HepG2 (cell line): ENCODE measurements at regions not wholly inside any gene's neighbourhood (a gene's known extent, or its start where the extent isn't known, plus 50 kb on each side); places are given as distances from the start of the nearest gene placed in this dataset.

Experiments used
- ATAC-seq: fragments of 200-7000 bp; cut with Tn5 transposase; 3 replicates; pipeline ENCODE4 v1.9.1; 2020; ENCODE audit warnings: mild to moderate bottlenecking, moderate library complexity
- BruUV-seq: library from RNA; stranded (reverse); fragments of 400-500 nt; replicated peaks from 2 replicates; lab custom pipeline; 2021; lab: Mats Ljungman, UMichigan
- CTCF ChIA-PET: fragments of 300-600 bp; formaldehyde crosslinking; extraction: SDS; loops from one replicate; lab custom pipeline; 2021; ENCODE audit warnings: low total read pairs, inconsistent platforms, low intra/inter-chr PET ratio; lab: Yijun Ruan, JAX
- POLR2A ChIA-PET: fragments of 350-600 bp; sonication (Branson Sonifier 250); formaldehyde crosslinking; loops from one replicate; lab custom pipeline; 2020; ENCODE audit warnings: antibody characterized with exemption, inconsistent platforms; lab: Yijun Ruan, JAX
- DNase-seq: peaks from one replicate; pipeline ENCODE4 v3.0.0-alpha.2; 2015; ENCODE audit warnings: low spot score
- FAIRE-seq: peaks from 3 replicates; lab custom pipeline; 2011; peaks lifted over from hg19 to GRCh38; lab: Jason Lieb, UNC
- H2AFZ ChIP-seq: one replicate; pipeline ENCODE4 v1.6.1; 2011; ENCODE audit warnings: low read length, inconsistent platforms
- H3K27ac ChIP-seq: fragments of 300-600 bp; 3 replicates; pipeline ENCODE4 v1.8.0; 2011; ENCODE audit warnings: mixed run types, mild to moderate bottlenecking, mixed read lengths, low read length, inconsistent platforms; ENCODE audit not compliant: insufficient read depth; ENCODE audit errors: extremely low read length
- H3K27me3 ChIP-seq, 2 experiments: fragments of 200-600 bp in 1 of 2; 2 replicates in 1 of 2; 3 replicates in 1 of 2; pipeline versions ENCODE4 v1.6.0 to v1.8.0; 2011; ENCODE audit warnings: low read length in 2 of 2, mild to moderate bottlenecking in 2 of 2, moderate library complexity in 2 of 2, inconsistent platforms in 1 of 2; ENCODE audit not compliant: insufficient read depth in 2 of 2, control insufficient read depth in 1 of 2
- H3K36me3 ChIP-seq, 2 experiments: fragments of 200-600 bp in 1 of 2; replicated peaks in 1 of 2; 2 replicates in 1 of 2; 3 replicates in 1 of 2; pipeline versions ENCODE4 v1.5.1 to v1.8.0; 2011; ENCODE audit warnings: low read length in 2 of 2, inconsistent platforms in 1 of 2; ENCODE audit not compliant: insufficient read depth in 2 of 2, control insufficient read depth in 1 of 2
- H3K4me1 ChIP-seq: 2 replicates; pipeline ENCODE4 v1.5.1; 2012; ENCODE audit warnings: low read length, inconsistent platforms; ENCODE audit not compliant: insufficient read depth
- H3K4me2 ChIP-seq: 2 replicates; pipeline ENCODE4 v1.6.0; 2011; ENCODE audit warnings: low read depth, low read length, inconsistent platforms
- H3K4me3 ChIP-seq, 3 experiments: fragments of 200-600 bp in 1 of 3; sonication (generic), shearing (Covaris generic) in 1 of 3; replicated peaks in 1 of 3; 2 replicates each; pipeline ENCODE4 v1.5.1; 2011 to 2016; ENCODE audit warnings: low read length in 3 of 3, inconsistent platforms in 2 of 3, low read depth in 2 of 3, mild to moderate bottlenecking in 2 of 3, control low read depth in 1 of 3, mixed read lengths in 1 of 3; ENCODE audit not compliant: insufficient read depth in 1 of 3
- H3K79me2 ChIP-seq: one replicate; pipeline ENCODE4 v1.6.1; 2011; ENCODE audit warnings: low read length, inconsistent platforms; ENCODE audit not compliant: insufficient read depth
- H3K9ac ChIP-seq: 2 replicates; pipeline ENCODE4 v1.6.0; 2011; ENCODE audit warnings: mild to moderate bottlenecking, low read depth, low read length, inconsistent platforms; ENCODE audit not compliant: insufficient read depth
- H3K9me3 ChIP-seq: 2 replicates; pipeline ENCODE4 v1.5.1; 2012; ENCODE audit warnings: mild to moderate bottlenecking, low read length
- H4K20me1 ChIP-seq: 2 replicates; pipeline ENCODE4 v1.6.0; 2011; ENCODE audit warnings: inconsistent platforms, mild to moderate bottlenecking, low read length, moderate library complexity; ENCODE audit not compliant: insufficient read depth
- ATF3 ChIP-seq: sonication (generic); formaldehyde crosslinking; IDR thresholded peaks from 2 replicates; pipeline ENCODE4 v1.4.0; 2020; ENCODE audit warnings: missing genetic modification reagents
- ETV5 ChIP-seq: IDR thresholded peaks from 2 replicates; pipeline ENCODE4 v1.6.1; 2018; ENCODE audit warnings: missing biosample characterization, missing genetic modification reagents, inconsistent platforms, borderline replicate concordance
- FOXA1 ChIP-seq, 2 experiments: fragments of 450-650 bp in 1 of 2; sonication (generic) in 1 of 2; formaldehyde crosslinking in 1 of 2; IDR thresholded peaks; 2 replicates each; pipeline versions ENCODE4 v1.4.0 to v1.6.1; 2016 to 2020; ENCODE audit warnings: missing genetic modification reagents in 1 of 2
- FUBP1 ChIP-seq: sonication (generic); formaldehyde crosslinking; IDR thresholded peaks from 2 replicates; pipeline ENCODE4 v1.5.1; 2020; ENCODE audit warnings: missing genetic modification reagents, mild to moderate bottlenecking, borderline replicate concordance
- IKZF1 ChIP-seq: fragments of 450-650 bp; IDR thresholded peaks from 2 replicates; pipeline ENCODE4 v1.7.1; 2016
- SCMH1 ChIP-seq: sonication (generic); formaldehyde crosslinking; IDR thresholded peaks from 2 replicates; pipeline ENCODE4 v1.9.0; 2021; ENCODE audit warnings: missing genetic modification reagents, mild to moderate bottlenecking, borderline replicate concordance
- STAG1 ChIP-seq: sonication (generic); formaldehyde crosslinking; IDR thresholded peaks from 2 replicates; pipeline ENCODE4 v1.4.0; 2020; ENCODE audit warnings: missing genetic modification reagents
- USF2 ChIP-seq, 2 experiments: sonication (generic) in 1 of 2; formaldehyde crosslinking in 1 of 2; IDR thresholded peaks; 2 replicates each; pipeline versions ENCODE4 v1.5.1 to v1.6.1; 2011 to 2020; ENCODE audit warnings: borderline replicate concordance in 1 of 2, low read depth in 1 of 2, low read length in 1 of 2, mild to moderate bottlenecking in 1 of 2, missing genetic modification reagents in 1 of 2, moderate library complexity in 1 of 2
- ZBTB21 ChIP-seq: sonication (generic); formaldehyde crosslinking; IDR thresholded peaks from 2 replicates; pipeline ENCODE4 v1.4.0; 2020; ENCODE audit warnings: missing genetic modification reagents
- ZBTB38 ChIP-seq: sonication (generic); formaldehyde crosslinking; IDR thresholded peaks from 2 replicates; pipeline ENCODE4 v1.5.1; 2020; ENCODE audit warnings: mild to moderate bottlenecking, missing genetic modification reagents
- ZFP1 ChIP-seq: IDR thresholded peaks from 2 replicates; pipeline ENCODE4 v1.6.1; 2016
- ZNF331 ChIP-seq: sonication (generic); formaldehyde crosslinking; IDR thresholded peaks from 2 replicates; pipeline ENCODE4 v1.4.0; 2020; ENCODE audit warnings: missing genetic modification reagents
- ZNF350 ChIP-seq: sonication (generic); formaldehyde crosslinking; IDR thresholded peaks from 2 replicates; pipeline ENCODE4 v1.4.0; 2020; ENCODE audit warnings: mild to moderate bottlenecking, low read depth, missing genetic modification reagents, borderline replicate concordance
- ZNF564 ChIP-seq: sonication (generic); formaldehyde crosslinking; IDR thresholded peaks from 2 replicates; pipeline ENCODE4 v1.8.1; 2023; ENCODE audit warnings: mild to moderate bottlenecking, missing genetic modification reagents
- ZNF777 ChIP-seq: sonication (generic); formaldehyde crosslinking; IDR thresholded peaks from 2 replicates; pipeline ENCODE4 v1.4.0; 2020; ENCODE audit warnings: missing genetic modification reagents
- WGBS: methylation state at CpG from one replicate; pipeline ENCODE4 v1.1.6; 2017; ENCODE audit warnings: low lambda C conversion rate; 5-methylcytosine and 5-hydroxymethylcytosine counted together
- in situ Hi-C: cut with HindIII; loops from 2 replicates; pipeline ENCODE4 v1.10.0; 2017; ENCODE audit warnings: low pct_unique_long_range_greater_than_20kb; ENCODE audit not compliant: extremely low pct_ligation_motif_present
- intact Hi-C: fragments of 100-400 bp; cut with micrococcal nuclease; formaldehyde crosslinking; loops from one replicate; pipeline ENCODE4 v1.10.0; 2022; ENCODE audit not compliant: unreplicated experiment
- TF ChIP-seq, protein P1 (sequence below): sonication (generic); formaldehyde crosslinking; IDR thresholded peaks from 2 replicates; pipeline ENCODE4 v1.5.0; 2020; ENCODE audit warnings: mild to moderate bottlenecking, missing genetic modification reagents, moderate library complexity
- TF ChIP-seq, protein P2 (sequence below): sonication (generic); formaldehyde crosslinking; IDR thresholded peaks from 2 replicates; pipeline ENCODE4 v1.5.1; 2020; ENCODE audit warnings: mild to moderate bottlenecking, missing genetic modification reagents, moderate library complexity

DNA sequence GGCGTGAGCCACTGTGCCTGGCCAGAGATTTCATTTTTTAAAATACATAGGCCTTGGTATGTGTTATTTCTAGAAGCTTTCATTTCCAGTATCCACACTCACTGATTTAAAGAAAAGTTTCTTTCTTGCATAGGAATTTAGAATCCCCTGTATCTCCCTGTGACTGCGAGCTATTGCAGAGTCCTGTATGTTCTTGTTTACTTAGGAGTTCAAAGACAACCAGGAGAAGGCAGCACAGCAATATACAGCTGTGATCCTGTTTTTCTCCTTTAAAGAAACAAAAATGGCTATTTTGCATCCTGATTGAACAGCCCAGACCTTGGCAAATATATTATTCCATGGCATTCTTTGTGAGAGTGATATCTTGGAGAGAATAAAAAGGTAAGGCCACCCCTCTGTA lies 185.0 kb upstream of the COX10 start (continued):
- TF ChIP-seq FOXA1 (IDR thresholded peaks at IDR 0.05) (no peak), FOXA1 (CRISPR knock-in tag; IDR thresholded peaks at IDR 0.05) (peak; percentile 75), STAG1 (CRISPR knock-in tag) (0 out of 2 replicates have a peak, but pooled peaks have one; percentile 6), ZNF331 (CRISPR knock-in tag) (no peak), ZBTB21 (CRISPR knock-in tag) (no peak), ZNF350 (CRISPR knock-in tag) (no peak), USF2 (IDR thresholded peaks at IDR 0.05; ENCODE audit: low read depth, low read length) (no peak), USF2 (CRISPR knock-in tag; IDR thresholded peaks at IDR 0.05; ENCODE audit: borderline replicate concordance) (no peak), ZBTB38 (CRISPR knock-in tag) (no peak), ZNF777 (CRISPR knock-in tag) (no peak)
- TF ChIP-seq, protein P1, sequence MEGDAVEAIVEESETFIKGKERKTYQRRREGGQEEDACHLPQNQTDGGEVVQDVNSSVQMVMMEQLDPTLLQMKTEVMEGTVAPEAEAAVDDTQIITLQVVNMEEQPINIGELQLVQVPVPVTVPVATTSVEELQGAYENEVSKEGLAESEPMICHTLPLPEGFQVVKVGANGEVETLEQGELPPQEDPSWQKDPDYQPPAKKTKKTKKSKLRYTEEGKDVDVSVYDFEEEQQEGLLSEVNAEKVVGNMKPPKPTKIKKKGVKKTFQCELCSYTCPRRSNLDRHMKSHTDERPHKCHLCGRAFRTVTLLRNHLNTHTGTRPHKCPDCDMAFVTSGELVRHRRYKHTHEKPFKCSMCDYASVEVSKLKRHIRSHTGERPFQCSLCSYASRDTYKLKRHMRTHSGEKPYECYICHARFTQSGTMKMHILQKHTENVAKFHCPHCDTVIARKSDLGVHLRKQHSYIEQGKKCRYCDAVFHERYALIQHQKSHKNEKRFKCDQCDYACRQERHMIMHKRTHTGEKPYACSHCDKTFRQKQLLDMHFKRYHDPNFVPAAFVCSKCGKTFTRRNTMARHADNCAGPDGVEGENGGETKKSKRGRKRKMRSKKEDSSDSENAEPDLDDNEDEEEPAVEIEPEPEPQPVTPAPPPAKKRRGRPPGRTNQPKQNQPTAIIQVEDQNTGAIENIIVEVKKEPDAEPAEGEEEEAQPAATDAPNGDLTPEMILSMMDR (CRISPR knock-in tag) = 0 out of 2 replicates have a peak, but pooled peaks have one; percentile 6

GRCh38 chr17:13885550-13885949 lies 183.8 kb upstream of the COX10 start:
- Histone ChIP-seq H3K4me1 (peaks cover 16% of the 10 kb centered on the region; the same call in 1 of the 2 replicates), H3K36me3 (no peaks in the 10 kb centered on the region), H3K79me2 (no peaks in the 10 kb centered on the region), H3K27ac (no peak overlapping the region), H3K27me3 (no peaks in the 10 kb centered on the region), H3K4me2 (no peak overlapping the region), H3K4me3 (no peak overlapping the region), H4K20me1 (no peaks in the 10 kb centered on the region), H3K9me3 (no peaks in the 10 kb centered on the region), H2AFZ (no peak overlapping the region), H3K9ac (no peak overlapping the region)
- ATAC-seq = no peak
- intact Hi-C loops = no loop called here
- no TSS peak for BruUV-seq
- no peak for DNase-seq
- CTCF ChIA-PET = no interaction called here
- POLR2A ChIA-PET = no interaction called here
- WGBS = no CpG with 5 or more reads among the region's 2 CpGs
- no peak for FAIRE-seq
- in situ Hi-C loops = no loop called here
- TF ChIP-seq, protein P2, sequence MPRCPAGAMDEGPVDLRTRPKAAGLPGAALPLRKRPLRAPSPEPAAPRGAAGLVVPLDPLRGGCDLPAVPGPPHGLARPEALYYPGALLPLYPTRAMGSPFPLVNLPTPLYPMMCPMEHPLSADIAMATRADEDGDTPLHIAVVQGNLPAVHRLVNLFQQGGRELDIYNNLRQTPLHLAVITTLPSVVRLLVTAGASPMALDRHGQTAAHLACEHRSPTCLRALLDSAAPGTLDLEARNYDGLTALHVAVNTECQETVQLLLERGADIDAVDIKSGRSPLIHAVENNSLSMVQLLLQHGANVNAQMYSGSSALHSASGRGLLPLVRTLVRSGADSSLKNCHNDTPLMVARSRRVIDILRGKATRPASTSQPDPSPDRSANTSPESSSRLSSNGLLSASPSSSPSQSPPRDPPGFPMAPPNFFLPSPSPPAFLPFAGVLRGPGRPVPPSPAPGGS = no peak
- TF ChIP-seq ETV5 = no peak
- no peak for TF ChIP-seq ZFP1
- no peak for TF ChIP-seq FUBP1
- TF ChIP-seq IKZF1 = no peak
- TF ChIP-seq ZNF564 = no peak
- TF ChIP-seq SCMH1 (CRISPR knock-in tag) = no peak
- no peak for TF ChIP-seq ATF3
